Right atrium auricular region (tissue), 2 donors: ENCODE measurements at regions not wholly inside any gene's neighbourhood (a gene's known extent, or its start where the extent isn't known, plus 50 kb on each side); places are given as distances from the start of the nearest gene placed in this dataset.

Source experiments
- DNase-seq: peaks from one replicate; pipeline ENCODE4 v3.0.0-alpha.2; 2019; ENCODE audit warnings: low spot score
- H3K27ac ChIP-seq, 2 donors: fragments of 200-600 bp; sonication (generic); 1 replicate in 1 of 2; 2 replicates in 1 of 2; pipeline ENCODE4 v1.5.1; 2016 to 2019
- H3K27me3 ChIP-seq, 2 donors: fragments of 200-600 bp; sonication (generic); one replicate each; pipeline versions ENCODE4 v1.5.1 to v1.6.0; 2017 to 2019
- H3K36me3 ChIP-seq: fragments of 200-600 bp; sonication (generic); one replicate; pipeline ENCODE4 v1.5.1; 2016
- H3K4me1 ChIP-seq, 2 donors: fragments of 200-600 bp; sonication (generic); one replicate each; pipeline versions ENCODE4 v1.5.1 to v1.6.0; 2017 to 2019
- H3K4me3 ChIP-seq, 2 donors: fragments of 200-600 bp; sonication (generic); 1 replicate in 1 of 2; 2 replicates in 1 of 2; pipeline ENCODE4 v1.5.1; 2017 to 2019; ENCODE audit warnings: mild to moderate bottlenecking in 1 of 2, moderate library complexity in 1 of 2
- H3K9me3 ChIP-seq, 2 donors: fragments of 200-600 bp; sonication (generic); one replicate each; pipeline ENCODE4 v1.5.1; 2019
- TF ChIP-seq, protein P1 (sequence below), 2 donors: fragments of 200-600 bp; sonication (generic); IDR thresholded peaks; one replicate each; pipeline ENCODE4 v1.5.1; 2019; ENCODE audit warnings: antibody characterized with exemption in 2 of 2

DNA sequence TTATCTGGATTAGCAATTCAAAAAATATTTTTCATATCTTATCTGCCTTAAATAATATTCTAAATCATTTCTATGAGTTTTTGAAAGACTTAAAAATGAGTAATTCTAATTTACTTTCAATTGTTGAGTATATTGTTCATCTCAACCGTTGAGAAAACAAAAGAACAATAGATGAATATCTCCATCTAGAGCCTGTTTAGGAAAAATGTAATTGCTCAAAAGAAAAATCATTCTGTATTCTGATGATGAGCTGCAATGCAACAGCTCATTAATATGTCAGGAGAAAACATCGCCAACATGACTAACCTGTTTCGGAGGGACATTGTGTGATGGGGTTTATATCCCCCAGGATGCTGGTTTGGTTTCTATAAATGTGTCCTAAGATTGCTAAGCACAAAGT, 417.6 kb downstream of the SUCLG1 start:
- Histone ChIP-seq H3K27ac (no peak overlapping the region), H3K36me3 (no peaks in the 10 kb centered on the region), H3K9me3 (no peaks in the 10 kb centered on the region), H3K27me3 (no peaks in the 10 kb centered on the region), H3K4me1 (no peaks in the 10 kb centered on the region), H3K4me3 (no peak overlapping the region)
- DNase-seq, result no peak
- TF ChIP-seq, protein P1, sequence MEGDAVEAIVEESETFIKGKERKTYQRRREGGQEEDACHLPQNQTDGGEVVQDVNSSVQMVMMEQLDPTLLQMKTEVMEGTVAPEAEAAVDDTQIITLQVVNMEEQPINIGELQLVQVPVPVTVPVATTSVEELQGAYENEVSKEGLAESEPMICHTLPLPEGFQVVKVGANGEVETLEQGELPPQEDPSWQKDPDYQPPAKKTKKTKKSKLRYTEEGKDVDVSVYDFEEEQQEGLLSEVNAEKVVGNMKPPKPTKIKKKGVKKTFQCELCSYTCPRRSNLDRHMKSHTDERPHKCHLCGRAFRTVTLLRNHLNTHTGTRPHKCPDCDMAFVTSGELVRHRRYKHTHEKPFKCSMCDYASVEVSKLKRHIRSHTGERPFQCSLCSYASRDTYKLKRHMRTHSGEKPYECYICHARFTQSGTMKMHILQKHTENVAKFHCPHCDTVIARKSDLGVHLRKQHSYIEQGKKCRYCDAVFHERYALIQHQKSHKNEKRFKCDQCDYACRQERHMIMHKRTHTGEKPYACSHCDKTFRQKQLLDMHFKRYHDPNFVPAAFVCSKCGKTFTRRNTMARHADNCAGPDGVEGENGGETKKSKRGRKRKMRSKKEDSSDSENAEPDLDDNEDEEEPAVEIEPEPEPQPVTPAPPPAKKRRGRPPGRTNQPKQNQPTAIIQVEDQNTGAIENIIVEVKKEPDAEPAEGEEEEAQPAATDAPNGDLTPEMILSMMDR (IDR thresholded peaks at IDR 0.05), result no peak

DNA sequence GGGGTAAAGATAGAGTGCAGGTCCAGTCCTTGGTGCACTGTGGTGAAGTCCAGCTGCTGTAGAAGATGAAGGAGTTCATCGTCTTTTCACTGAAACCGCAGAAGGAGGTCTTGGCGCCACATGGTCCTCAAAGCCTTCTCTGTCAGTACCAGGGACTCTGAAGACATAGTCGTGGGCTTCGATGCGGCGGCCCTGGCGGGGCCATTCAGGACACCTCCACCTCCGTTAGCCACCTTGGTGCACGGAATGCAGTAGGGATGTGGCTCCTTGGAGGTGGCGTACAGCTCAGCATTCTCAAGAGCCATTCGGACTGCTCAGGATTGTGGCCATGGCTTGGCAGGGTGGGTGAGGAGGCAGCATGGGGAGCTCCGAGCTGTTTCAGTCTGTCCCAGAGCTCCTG, 418.8 kb downstream of the SUCLG1 start:
- Histone ChIP-seq H3K4me3 (no peak overlapping the region), H3K4me1 (no peaks in the 10 kb centered on the region), H3K9me3 (no peaks in the 10 kb centered on the region), H3K27me3 (no peaks in the 10 kb centered on the region), H3K27ac (no peak overlapping the region), H3K36me3 (no peaks in the 10 kb centered on the region)
- DNase-seq, result no peak
- TF ChIP-seq, protein P1 (IDR thresholded peaks at IDR 0.05), result no peak

DNA sequence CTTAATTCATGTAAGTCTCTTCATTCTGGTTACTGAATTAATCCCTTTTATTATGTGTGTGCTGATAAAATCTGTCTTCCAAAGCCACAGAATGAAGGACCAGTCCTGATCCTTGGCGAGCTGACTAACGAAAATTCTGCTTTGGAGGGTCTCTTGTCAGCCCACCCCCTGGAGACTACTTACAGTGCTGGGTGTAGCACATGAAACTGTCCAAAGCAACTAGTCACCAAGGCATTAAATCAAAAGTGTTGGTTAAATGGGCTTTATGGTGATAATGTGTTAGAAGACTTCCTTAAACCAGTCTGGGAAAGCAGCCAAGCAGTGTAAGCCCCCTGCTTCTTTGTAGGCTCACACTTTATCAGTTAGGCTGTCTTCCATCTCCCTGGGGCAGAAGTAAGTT, 420.2 kb downstream of the SUCLG1 start:
- no peaks in the 10 kb centered on the region for H3K9me3 ChIP-seq
- H3K27me3 ChIP-seq, result no peaks in the 10 kb centered on the region
- H3K27ac ChIP-seq, result no peak overlapping the region
- no peak for DNase-seq
- no peaks in the 10 kb centered on the region for H3K4me1 ChIP-seq
- no peaks in the 10 kb centered on the region for H3K36me3 ChIP-seq
- no peak overlapping the region for H3K4me3 ChIP-seq
- TF ChIP-seq, protein P1 (IDR thresholded peaks at IDR 0.05), result no peak

- TF ChIP-seq, protein P1 (IDR thresholded peaks at IDR 0.05), result no peak
- Histone ChIP-seq H3K4me1 (no peaks in the 10 kb centered on the region), H3K4me3 (no peak overlapping the region), H3K27me3 (no peaks in the 10 kb centered on the region), H3K27ac (no peak overlapping the region), H3K36me3 (no peaks in the 10 kb centered on the region), H3K9me3 (no peaks in the 10 kb centered on the region)
- no peak for DNase-seq
These were observed 425.6 kb downstream of the SUCLG1 start for GRCh38 chr2:84033347-84033974.

DNA sequence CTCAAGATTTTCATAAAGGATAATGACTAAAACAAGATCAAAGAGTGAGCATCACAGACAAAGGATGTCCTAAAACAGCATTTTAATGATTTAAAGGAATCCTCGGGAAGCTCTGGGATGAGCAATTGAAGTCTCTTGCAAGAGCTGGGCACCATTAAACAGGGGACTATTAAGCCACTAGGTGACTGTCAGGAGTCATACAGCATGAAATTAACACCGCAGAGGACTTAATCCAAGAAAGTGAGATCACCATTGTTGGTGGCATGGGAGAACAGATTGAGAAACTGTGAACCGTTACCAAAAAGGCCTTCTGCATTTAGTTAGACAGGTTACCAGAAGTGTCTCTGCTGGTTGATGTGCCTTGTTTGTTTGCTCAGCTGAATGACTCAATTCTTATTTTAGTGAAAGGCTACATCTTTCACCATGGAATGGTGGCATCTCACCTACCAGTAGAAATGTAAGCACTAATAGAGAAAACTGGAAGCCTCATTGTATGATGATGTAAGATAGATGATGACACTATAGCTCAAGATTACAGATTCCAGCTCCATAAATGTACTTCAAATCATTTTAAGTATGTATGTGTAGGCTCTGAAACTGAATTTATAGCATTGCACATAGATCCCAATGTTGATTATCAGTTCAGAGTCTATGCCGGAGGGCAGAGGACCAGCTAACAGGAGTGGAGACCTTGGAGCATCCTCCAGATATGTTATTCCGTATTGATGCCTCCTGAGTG, 427.6 kb downstream of the SUCLG1 start:
- no peak overlapping the region for H3K27ac ChIP-seq
- no peak for DNase-seq
- H3K9me3 ChIP-seq, result no peaks in the 10 kb centered on the region
- no peaks in the 10 kb centered on the region for H3K36me3 ChIP-seq
- no peaks in the 10 kb centered on the region for H3K4me1 ChIP-seq
- H3K27me3 ChIP-seq, result no peaks in the 10 kb centered on the region
- no peak overlapping the region for H3K4me3 ChIP-seq
- TF ChIP-seq, protein P1 (IDR thresholded peaks at IDR 0.05), result no peak
